PC-3 (cell line): ENCODE measurements at regions not wholly inside any gene's neighbourhood (a gene's known extent, or its start where the extent isn't known, plus 50 kb on each side); places are given as distances from the start of the nearest gene placed in this dataset.

Source experiments
- ATAC-seq: fragments of 200-7000 bp; cut with Tn5 transposase; 2 replicates; pipeline ENCODE4 v1.9.1; 2020; ENCODE audit warnings: mild to moderate bottlenecking, moderate library complexity
- BruUV-seq: library from RNA; stranded (reverse); fragments of 400-500 nt; replicated peaks from 2 replicates; lab custom pipeline; 2021; lab: Mats Ljungman, UMichigan
- CTCF ChIA-PET: fragments of 300-600 bp; sonication (Branson Sonifier 250); formaldehyde crosslinking; loops from one replicate; lab custom pipeline; 2022; ENCODE audit warnings: antibody characterized with exemption; lab: Charles Lee
- POLR2A ChIA-PET: fragments of 300-600 bp; sonication (Branson Sonifier 250); formaldehyde crosslinking; loops from one replicate; lab custom pipeline; 2022; ENCODE audit warnings: antibody characterized with exemption; ENCODE audit not compliant: unreplicated experiment; lab: Charles Lee
- DNase-seq: peaks from one replicate; pipeline ENCODE4 v3.0.0-alpha.2; 2015
- H2AFZ ChIP-seq: fragments of 300-600 bp; sonication (generic); 2 replicates; pipeline ENCODE4 v1.6.0; 2016; ENCODE audit warnings: antibody characterized with exemption, low read length
- H3F3A ChIP-seq: fragments of 300-600 bp; sonication (generic); one replicate; pipeline ENCODE4 v1.6.0; 2017; ENCODE audit warnings: antibody characterized with exemption, low read length, control low read depth, mild to moderate bottlenecking; ENCODE audit not compliant: unreplicated experiment
- H3K27ac ChIP-seq: fragments of 300-600 bp; sonication (generic); 2 replicates; pipeline ENCODE4 v1.5.1; 2016; ENCODE audit warnings: mild to moderate bottlenecking, low read length
- H3K27me3 ChIP-seq: fragments of 300-600 bp; sonication (generic); 2 replicates; pipeline ENCODE4 v1.6.1; 2016; ENCODE audit warnings: low read length, mixed read lengths
- H3K36me3 ChIP-seq: fragments of 300-600 bp; sonication (generic); 2 replicates; pipeline ENCODE4 v1.6.1; 2016; ENCODE audit warnings: low read depth, mixed run types, low read length, mixed read lengths
- H3K4me1 ChIP-seq: fragments of 300-600 bp; sonication (generic); 2 replicates; pipeline ENCODE4 v1.5.1; 2016; ENCODE audit warnings: low read length; ENCODE audit not compliant: insufficient read depth
- H3K4me2 ChIP-seq: fragments of 300-600 bp; sonication (generic); 2 replicates; pipeline ENCODE4 v1.6.0; 2016; ENCODE audit warnings: low read length
- H3K4me3 ChIP-seq: fragments of 300-600 bp; sonication (generic); 2 replicates; pipeline ENCODE4 v1.5.1; 2016; ENCODE audit warnings: mild to moderate bottlenecking, low read length, mixed read lengths
- H3K79me2 ChIP-seq: fragments of 300-600 bp; sonication (generic); 2 replicates; pipeline ENCODE4 v1.6.1; 2017; ENCODE audit warnings: low read length, mixed read lengths
- H3K9ac ChIP-seq: fragments of 300-600 bp; sonication (generic); 2 replicates; pipeline ENCODE4 v1.6.0; 2016; ENCODE audit warnings: mild to moderate bottlenecking, low read length
- H3K9me2 ChIP-seq: fragments of 300-600 bp; sonication (generic); replicated peaks from 2 replicates; pipeline ENCODE4 v1.6.1; 2016; ENCODE audit warnings: mixed run types, low read length, mixed read lengths
- H3K9me3 ChIP-seq: fragments of 300-600 bp; sonication (generic); 2 replicates; pipeline ENCODE4 v1.6.1; 2016; ENCODE audit warnings: low read length, mixed read lengths
- H4K20me1 ChIP-seq: fragments of 300-600 bp; sonication (generic); 2 replicates; pipeline ENCODE4 v1.6.1; 2016; ENCODE audit warnings: low read length, mixed read lengths
- CTCF ChIP-seq: fragments of 300-600 bp; sonication (generic); conservative IDR thresholded peaks from 2 replicates; pipeline ENCODE4 v1.5.1; 2017; ENCODE audit warnings: antibody characterized with exemption, low read depth, mild to moderate bottlenecking, low read length
- EZH2 ChIP-seq: fragments of 300-600 bp; sonication (generic); IDR thresholded peaks from one replicate; pipeline ENCODE4 v1.6.1; 2017; ENCODE audit warnings: antibody characterized with exemption, mild to moderate bottlenecking, low read length; ENCODE audit not compliant: unreplicated experiment
- EZH2phosphoT487 ChIP-seq: fragments of 300-600 bp; sonication (generic); IDR thresholded peaks from 2 replicates; pipeline ENCODE4 v1.6.1; 2018; ENCODE audit warnings: mild to moderate bottlenecking, antibody characterized with exemption, low read length, borderline replicate concordance
- intact Hi-C: fragments of 100-400 bp; cut with micrococcal nuclease; formaldehyde crosslinking; loops from 2 replicates; pipeline ENCODE4 v1.9.0; 2023

- H4K20me1 ChIP-seq: no peaks in the 10 kb centered on the region
- no peak overlapping the region for H3K4me2 ChIP-seq
- no TSS peak for BruUV-seq
Observed at GRCh38 chr12:58980768-58981167, 60.5 kb upstream of the LRIG3 start.

DNA sequence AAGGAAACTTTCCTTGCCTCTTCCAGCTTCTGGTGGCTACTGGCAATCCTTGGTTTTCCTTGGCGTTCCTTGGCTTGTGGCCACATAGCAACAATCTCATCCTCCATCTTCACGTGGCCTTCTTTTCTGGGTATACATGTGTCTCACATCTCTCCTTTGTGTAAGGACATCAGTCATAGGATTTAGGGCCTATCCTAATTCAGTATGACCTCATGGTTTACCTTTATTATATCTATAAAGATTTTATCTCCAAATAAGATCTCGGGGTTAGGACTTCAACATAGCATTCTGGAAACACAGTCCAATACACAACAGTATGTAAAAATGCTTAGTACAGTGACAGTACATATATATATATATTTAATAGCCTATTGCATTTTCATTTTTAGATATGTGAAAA, 58.4 kb upstream of the LRIG3 start:
- H3K4me3 ChIP-seq: no peak overlapping the region
- no peaks in the 10 kb centered on the region for H3K9me3 ChIP-seq
- H4K20me1 ChIP-seq: no peaks in the 10 kb centered on the region
- BruUV-seq: no TSS peak
- no peaks in the 10 kb centered on the region for H3K36me3 ChIP-seq
- no peaks in the 10 kb centered on the region for H3F3A ChIP-seq
- H3K27me3 ChIP-seq: no peaks in the 10 kb centered on the region
- H2AFZ ChIP-seq: no peak overlapping the region
- no peak for TF ChIP-seq CTCF
- TF ChIP-seq EZH2phosphoT487: no peak
- TF ChIP-seq EZH2: no peak
- ChIA-PET POLR2A (no interaction called here), CTCF (no interaction called here)
- no peaks in the 10 kb centered on the region for H3K79me2 ChIP-seq
- H3K9ac ChIP-seq: no peak overlapping the region
- H3K27ac ChIP-seq: no peak overlapping the region
- no peaks in the 10 kb centered on the region for H3K9me2 ChIP-seq
- no peak overlapping the region for H3K4me2 ChIP-seq
- intact Hi-C loops: no loop called here
- no peak for DNase-seq
- no peak for ATAC-seq
- H3K4me1 ChIP-seq: no peaks in the 10 kb centered on the region

More at GRCh38 chr12:58980768-58981167, 60.5 kb upstream of the LRIG3 start:
- intact Hi-C loops: no loop called here
- CTCF ChIA-PET: interaction anchor here (0.6 kb wide), 1 partner anchor 184 kb away, joined by 3 read pairs; no protein-coding TSS in a partner anchor
- H3K4me1 ChIP-seq: no peaks in the 10 kb centered on the region
- H3K9me3 ChIP-seq: no peaks in the 10 kb centered on the region
- ATAC-seq (no peak), DNase-seq (no peak)
- H3K27ac ChIP-seq: no peak overlapping the region
- no peak for TF ChIP-seq CTCF
- TF ChIP-seq EZH2phosphoT487: no peak
- no peak for TF ChIP-seq EZH2
- H3K9ac ChIP-seq: no peak overlapping the region
- POLR2A ChIA-PET: no interaction called here
- H2AFZ ChIP-seq: no peak overlapping the region
- H3K9me2 ChIP-seq: no peaks in the 10 kb centered on the region
- H3F3A ChIP-seq: no peaks in the 10 kb centered on the region
- no peak overlapping the region for H3K4me3 ChIP-seq
- no peaks in the 10 kb centered on the region for H3K79me2 ChIP-seq
- H3K27me3 ChIP-seq: no peaks in the 10 kb centered on the region
- H3K36me3 ChIP-seq: no peaks in the 10 kb centered on the region

DNA sequence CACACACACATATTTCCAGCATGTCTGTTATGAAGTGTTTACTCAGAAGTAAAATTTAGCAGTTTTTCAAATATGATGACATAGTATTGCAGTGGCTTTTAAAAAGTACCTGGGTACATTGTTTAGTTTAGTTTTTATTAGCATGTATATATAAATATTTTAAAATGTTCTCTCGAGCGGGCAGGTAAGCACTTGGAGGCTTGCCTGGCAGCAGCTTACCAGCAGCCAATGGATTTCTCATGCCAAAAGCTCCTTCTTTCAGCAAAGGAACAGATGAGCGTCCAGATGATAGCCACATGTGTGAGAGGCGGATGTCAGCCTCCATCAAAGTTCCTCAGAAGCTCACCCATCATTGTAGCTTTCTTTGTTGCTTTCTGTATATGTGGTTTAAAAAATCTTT, 57.2 kb upstream of the LRIG3 start:
- Histone ChIP-seq H3K4me3 (no peak overlapping the region), H3K9me3 (no peaks in the 10 kb centered on the region), H3K27me3 (no peaks in the 10 kb centered on the region), H3K4me1 (no peaks in the 10 kb centered on the region), H3K27ac (no peak overlapping the region), H3K36me3 (no peaks in the 10 kb centered on the region), H3K4me2 (no peak overlapping the region), H3K9me2 (no peaks in the 10 kb centered on the region), H3F3A (no peaks in the 10 kb centered on the region), H2AFZ (no peak overlapping the region), H3K9ac (no peak overlapping the region), H4K20me1 (no peaks in the 10 kb centered on the region), H3K79me2 (no peaks in the 10 kb centered on the region)
- intact Hi-C loops: no loop called here
- POLR2A ChIA-PET: no interaction called here
- no peak for TF ChIP-seq EZH2
- TF ChIP-seq EZH2phosphoT487: no peak
- no peak for TF ChIP-seq CTCF
- DNase-seq (no peak), ATAC-seq (no peak)
- CTCF ChIA-PET: no interaction called here
- no TSS peak for BruUV-seq
